Osteocyte (in vitro differentiated cells): ENCODE measurements at regions not wholly inside any gene's neighbourhood (a gene's known extent, or its start where the extent isn't known, plus 50 kb on each side); places are given as distances from the start of the nearest gene placed in this dataset.

Experiments used
- DNase-seq: peaks from one replicate; pipeline ENCODE4 v3.0.0; 2021; ENCODE audit warnings: mixed read lengths; ENCODE audit not compliant: unreplicated experiment; ENCODE audit errors: extremely low spot score
- H3K27ac Mint-ChIP-seq: one replicate; pipeline ENCODE4 v1.8.0; 2021; ENCODE audit warnings: mild to moderate bottlenecking, mixed read lengths; ENCODE audit not compliant: unreplicated experiment
- H3K27me3 Mint-ChIP-seq: one replicate; pipeline ENCODE4 v1.8.0; 2021; ENCODE audit warnings: mixed read lengths; ENCODE audit not compliant: unreplicated experiment
- H3K36me3 Mint-ChIP-seq: one replicate; pipeline ENCODE4 v1.8.0; 2021; ENCODE audit warnings: mixed read lengths; ENCODE audit not compliant: unreplicated experiment
- H3K4me1 Mint-ChIP-seq: one replicate; pipeline ENCODE4 v1.8.0; 2021; ENCODE audit warnings: mixed read lengths; ENCODE audit not compliant: unreplicated experiment
- H3K4me3 Mint-ChIP-seq: one replicate; pipeline ENCODE4 v1.8.0; 2021; ENCODE audit warnings: mild to moderate bottlenecking, moderate library complexity, mixed read lengths; ENCODE audit not compliant: unreplicated experiment
- H3K9me3 Mint-ChIP-seq: one replicate; pipeline ENCODE4 v1.8.0; 2021; ENCODE audit warnings: mixed read lengths; ENCODE audit not compliant: unreplicated experiment
- CTCF ChIP-seq: fragments of 200-600 bp; sonication (generic); IDR thresholded peaks from 2 replicates; pipeline ENCODE4 v1.5.0; 2021; ENCODE audit warnings: antibody characterized with exemption, mild to moderate bottlenecking, moderate library complexity

GRCh38 chr3:67093305-67093704 lies 95.2 kb downstream of the KBTBD8 start:
- no peaks in the 10 kb centered on the region for H3K36me3 Mint-ChIP-seq
- H3K27ac Mint-ChIP-seq: no peak overlapping the region
- H3K4me1 Mint-ChIP-seq: no peaks in the 10 kb centered on the region
- no peak overlapping the region for H3K4me3 Mint-ChIP-seq
- no peak for TF ChIP-seq CTCF
- H3K27me3 Mint-ChIP-seq: peaks cover 3% of the 10 kb centered on the region
- DNase-seq: no peak
- peaks cover 8% of the 10 kb centered on the region for H3K9me3 Mint-ChIP-seq

GRCh38 chr3:67094167-67094566 lies 96.1 kb downstream of the KBTBD8 start:
- Mint-ChIP-seq H3K36me3 (no peaks in the 10 kb centered on the region), H3K4me1 (no peaks in the 10 kb centered on the region), H3K27ac (no peak overlapping the region), H3K9me3 (peaks cover under 1% of the 10 kb centered on the region), H3K27me3 (peaks cover 3% of the 10 kb centered on the region), H3K4me3 (no peak overlapping the region)
- DNase-seq: no peak
- no peak for TF ChIP-seq CTCF

- TF ChIP-seq CTCF: no peak
- Mint-ChIP-seq H3K4me1 (no peaks in the 10 kb centered on the region), H3K27ac (no peak overlapping the region), H3K9me3 (no peaks in the 10 kb centered on the region), H3K36me3 (no peaks in the 10 kb centered on the region), H3K4me3 (no peak overlapping the region), H3K27me3 (peaks cover 5% of the 10 kb centered on the region)
- DNase-seq: no peak
These were observed 96.7 kb downstream of the KBTBD8 start for GRCh38 chr3:67094774-67095173.

- Mint-ChIP-seq H3K27ac (no peak overlapping the region), H3K4me1 (no peaks in the 10 kb centered on the region)
These were observed 106.3 kb downstream of the KBTBD8 start for GRCh38 chr3:67104388-67104787.

GRCh38 chr3:67106874-67107273 lies 108.8 kb downstream of the KBTBD8 start:
- no peak overlapping the region for H3K27ac Mint-ChIP-seq

More at GRCh38 chr3:67104388-67104787, 106.3 kb downstream of the KBTBD8 start:
- no peaks in the 10 kb centered on the region for H3K36me3 Mint-ChIP-seq
- no peak for DNase-seq
- no peaks in the 10 kb centered on the region for H3K9me3 Mint-ChIP-seq
- H3K4me3 Mint-ChIP-seq: no peak overlapping the region
- TF ChIP-seq CTCF: no peak
- peaks cover 18% of the 10 kb centered on the region for H3K27me3 Mint-ChIP-seq

More at GRCh38 chr3:67106874-67107273, 108.8 kb downstream of the KBTBD8 start:
- Mint-ChIP-seq H3K36me3 (no peaks in the 10 kb centered on the region), H3K4me3 (no peak overlapping the region), H3K4me1 (no peaks in the 10 kb centered on the region), H3K27me3 (peaks cover 14% of the 10 kb centered on the region), H3K9me3 (no peaks in the 10 kb centered on the region)
- TF ChIP-seq CTCF: no peak
- no peak for DNase-seq
